NCI-H69 (cell line): ENCODE measurements at regions not wholly inside any gene's neighbourhood (a gene's known extent, or its start where the extent isn't known, plus 50 kb on each side); places are given as distances from the start of the nearest gene placed in this dataset.
"Not testable (repeated sequence)": the region's sequence is repeated elsewhere in the genome, so short reads cannot be mapped to it uniquely, and the experiment has no call there.

Experiments used
- DNase-seq: peaks from one replicate; lab custom pipeline; 2025; lab: John Stamatoyannopoulos, UW

DNA sequence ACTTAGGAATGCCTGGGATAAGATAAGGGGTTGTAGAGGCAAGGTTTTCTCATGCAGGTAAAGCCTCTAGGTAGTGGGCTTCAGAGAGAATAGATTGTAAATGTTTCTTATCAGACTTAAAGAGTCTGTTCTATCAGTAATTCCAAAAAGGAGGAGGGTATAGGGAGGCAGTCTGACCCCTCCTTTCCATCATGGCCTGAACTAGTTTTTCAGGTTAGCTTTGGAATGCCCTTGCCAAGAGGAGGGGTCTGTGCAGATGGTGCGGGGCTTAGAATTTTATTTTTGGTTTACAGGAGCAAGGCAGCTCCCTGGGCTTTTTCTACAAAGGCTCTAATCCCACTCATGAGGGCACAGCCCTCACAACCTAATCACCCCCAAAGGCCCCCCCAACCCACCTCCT is 135.0 kb downstream of the B3GNT2 start:
- no peak for DNase-seq

DNA sequence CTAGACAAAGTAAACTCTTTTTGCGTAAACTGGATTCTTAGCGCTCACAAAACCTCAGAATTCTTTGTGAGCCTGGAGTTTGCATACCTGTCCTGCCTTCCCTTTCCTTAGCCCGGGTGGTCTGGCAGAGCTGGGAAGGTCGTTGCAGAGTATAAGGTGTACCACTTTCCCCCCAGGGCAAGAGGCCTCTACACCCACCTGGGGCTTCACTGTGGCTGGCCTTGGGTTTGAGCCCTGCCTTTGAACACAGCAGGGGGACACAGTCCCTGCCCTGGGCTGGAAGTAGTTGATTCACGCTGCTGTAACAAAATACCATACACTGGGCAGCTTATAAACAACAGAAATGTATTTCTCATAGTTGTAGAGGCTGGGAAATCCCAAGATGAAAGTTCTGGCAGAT is 133.9 kb downstream of the B3GNT2 start:
- DNase-seq, result no peak

- DNase-seq, result no peak
Measured at GRCh38 chr2:62326735-62327134, 130.8 kb downstream of the B3GNT2 start.

DNA sequence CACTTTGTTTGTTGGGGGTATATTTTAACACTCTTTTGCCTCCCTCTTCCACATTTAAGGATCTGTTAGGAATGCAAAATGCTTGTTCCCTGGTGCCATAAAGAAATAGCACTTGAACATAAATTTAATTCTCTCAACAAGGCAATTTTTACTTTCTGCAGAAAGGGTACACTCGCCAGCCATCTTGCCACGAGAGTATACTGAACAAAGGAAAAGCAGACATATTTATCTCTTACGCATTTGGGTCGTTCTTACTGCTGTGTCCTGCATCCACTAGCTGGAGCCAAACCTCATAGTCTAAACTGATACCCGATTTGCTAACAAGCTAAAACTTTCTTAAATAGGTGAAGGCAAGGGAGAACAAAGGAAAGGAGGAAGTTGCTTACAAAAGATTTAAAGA is 129.5 kb downstream of the B3GNT2 start:
- no peak for DNase-seq

GRCh38 chr2:62321380-62322289 is 125.7 kb downstream of the B3GNT2 start:
- no peak for DNase-seq

- no peak for DNase-seq
Measured at GRCh38 chr2:62320657-62321357, 124.9 kb downstream of the B3GNT2 start.

DNA sequence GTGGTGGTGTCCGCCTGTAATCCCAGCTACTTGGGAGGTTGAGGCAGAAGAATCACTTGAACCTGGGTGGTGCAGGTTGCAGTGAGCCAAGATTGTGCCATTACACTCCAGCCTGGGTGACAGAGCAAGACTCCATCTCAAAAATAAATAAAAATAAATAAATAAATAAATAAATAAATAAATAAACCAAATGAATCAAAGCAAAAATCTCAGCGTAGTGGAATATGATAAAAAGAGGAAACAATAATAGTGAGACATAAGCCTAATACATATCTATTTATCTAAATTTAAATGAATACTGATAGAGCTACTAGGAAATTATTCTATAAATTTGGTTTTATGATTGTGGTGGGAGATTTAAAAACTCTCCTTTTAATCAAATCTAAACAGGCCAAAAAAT is 124.2 kb downstream of the B3GNT2 start:
- not testable (repeated sequence) for DNase-seq

- no peak for DNase-seq
Measured at GRCh38 chr2:62319070-62319469, 123.2 kb downstream of the B3GNT2 start.

- no peak for DNase-seq
Measured at GRCh38 chr2:62315476-62315875, 119.6 kb downstream of the B3GNT2 start.

GRCh38 chr2:62314291-62314690 is 118.4 kb downstream of the B3GNT2 start:
- no peak for DNase-seq

GRCh38 chr2:62313449-62314227 is 117.7 kb downstream of the B3GNT2 start:
- DNase-seq, result no peak

- no peak for DNase-seq
Measured at GRCh38 chr2:62309465-62310091, 113.7 kb downstream of the B3GNT2 start.

DNA sequence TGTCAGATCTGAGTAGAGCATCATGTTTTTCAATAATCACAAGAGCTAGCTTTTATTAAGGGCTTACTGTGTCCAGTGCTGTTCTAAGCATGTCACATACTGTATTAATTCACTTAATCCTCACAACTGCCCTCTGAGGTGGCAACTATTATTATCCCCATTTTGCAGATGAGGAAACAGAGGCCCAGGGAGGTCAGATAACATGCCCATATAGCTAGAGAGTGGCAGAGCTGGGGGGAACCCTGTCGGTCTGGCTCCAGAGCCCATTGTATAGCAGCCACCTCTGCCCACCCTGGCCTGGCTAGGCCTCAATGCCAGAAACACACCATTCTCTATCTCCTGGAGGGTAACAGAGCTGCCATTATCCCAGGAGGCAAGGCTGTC is 113.2 kb downstream of the B3GNT2 start:
- no peak for DNase-seq

DNA sequence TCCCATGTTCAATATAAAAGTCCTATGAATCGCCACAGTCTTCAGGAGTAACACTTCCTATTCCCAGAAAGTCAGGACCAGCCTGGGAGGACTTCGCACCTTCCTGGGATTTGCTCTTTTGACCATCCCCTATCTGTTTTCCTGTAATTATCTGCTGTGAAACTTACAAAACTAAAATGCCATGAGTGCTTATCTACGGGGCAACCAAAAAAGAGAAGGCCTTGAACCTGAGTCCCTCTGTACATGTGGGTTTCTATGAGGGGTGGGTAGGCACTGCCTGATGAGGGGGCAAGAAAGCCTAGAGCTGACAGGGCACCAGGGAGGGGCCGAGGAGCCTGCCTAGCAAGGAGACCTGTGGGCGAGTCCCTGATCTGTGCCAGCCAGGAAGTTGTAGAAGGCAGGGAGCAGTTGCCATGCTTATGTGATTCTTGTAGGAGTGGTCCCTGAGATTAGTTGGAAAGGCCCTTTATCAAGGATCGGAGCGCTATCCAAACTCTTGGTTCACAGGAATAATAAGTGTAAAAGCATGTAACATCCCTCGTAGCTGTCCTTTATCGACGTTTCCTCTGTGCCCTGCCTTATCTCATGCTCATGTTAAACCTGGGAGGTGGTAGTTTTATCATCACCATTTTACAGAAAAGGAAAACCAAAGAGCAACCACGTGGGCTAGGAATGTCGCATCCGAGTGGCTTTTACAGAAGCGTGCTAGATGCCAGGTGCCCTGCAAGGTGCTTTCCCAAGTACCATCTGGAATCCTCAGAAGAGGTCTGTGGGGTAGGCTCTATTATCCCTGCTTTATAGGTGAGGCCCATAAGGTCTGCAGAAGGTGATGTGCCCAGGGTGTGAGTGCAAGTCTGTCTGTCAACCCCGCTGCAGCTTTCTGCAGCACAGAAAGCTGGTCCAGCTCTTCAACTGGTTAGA is 111.8 kb downstream of the B3GNT2 start:
- peak; percentile 3 for DNase-seq

DNA sequence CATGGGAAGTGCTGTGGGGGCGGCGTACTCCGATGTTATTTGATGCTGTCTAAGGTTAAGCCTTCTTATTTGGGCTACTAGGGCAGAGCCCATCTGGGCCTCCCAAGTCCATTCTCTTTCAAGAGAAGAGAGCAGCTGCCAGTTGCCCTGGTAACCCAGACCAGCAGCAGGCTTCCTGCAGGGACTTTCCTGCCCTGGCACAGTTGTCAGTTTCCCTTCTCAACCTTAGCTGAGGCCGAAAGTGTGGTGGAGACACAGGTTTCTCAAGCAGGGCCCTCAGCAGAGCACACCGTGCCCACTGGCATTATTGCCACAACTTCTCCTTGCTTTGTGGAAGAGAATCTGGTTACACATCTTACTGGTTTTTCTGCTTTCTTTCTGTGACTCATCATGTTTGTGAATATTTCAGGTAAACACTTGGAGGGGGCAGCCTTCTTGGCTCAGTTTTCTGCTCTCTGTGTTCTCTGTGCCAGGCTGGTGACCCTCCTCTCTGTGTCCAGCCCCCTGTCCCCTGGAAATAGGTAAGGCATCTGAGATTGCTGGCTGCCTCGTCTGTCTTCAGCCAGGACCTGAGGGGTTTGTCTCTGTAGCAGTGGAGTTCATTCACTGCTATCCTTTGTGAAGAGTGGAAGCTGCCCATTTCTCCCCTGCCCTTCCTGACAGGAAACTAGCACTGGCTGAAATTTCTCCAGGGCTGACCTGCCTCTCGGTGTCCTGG is 111.0 kb downstream of the B3GNT2 start:
- peak; percentile 82 for DNase-seq

GRCh38 chr2:62305421-62306176 is 109.7 kb downstream of the B3GNT2 start:
- DNase-seq, result peak; percentile 41

GRCh38 chr2:62304429-62305417 is 108.8 kb downstream of the B3GNT2 start:
- DNase-seq, result peak; percentile 90

DNA sequence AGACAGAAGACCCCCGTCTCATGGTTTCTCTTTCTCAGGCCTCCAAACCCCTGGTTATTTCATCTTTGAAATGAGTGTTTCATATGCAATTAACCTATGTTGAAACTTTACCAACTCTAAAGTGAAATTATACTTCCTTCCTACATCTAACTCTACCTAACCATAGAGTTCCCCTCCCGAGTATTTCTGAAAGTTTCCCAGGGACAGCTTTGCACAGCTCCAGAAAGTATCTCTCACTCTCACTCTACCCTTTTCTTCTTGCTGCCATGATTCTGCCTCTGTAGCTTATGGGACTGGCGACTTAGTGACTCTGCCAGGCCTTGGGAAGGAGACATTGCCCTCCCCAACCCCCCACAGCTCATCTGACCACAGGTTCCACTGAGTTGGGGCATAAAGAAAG is 107.9 kb downstream of the B3GNT2 start:
- no peak for DNase-seq
